SK-N-SH (cell line): ENCODE measurements at regions not wholly inside any gene's neighbourhood (a gene's known extent, or its start where the extent isn't known, plus 50 kb on each side); places are given as distances from the start of the nearest gene placed in this dataset.

Experiments
- CTCF ChIA-PET: fragments of 300-600, 350-600 bp; formaldehyde crosslinking; extraction: SDS; loops from one replicate; lab custom pipeline; 2021; lab: Yijun Ruan, JAX
- POLR2A ChIA-PET: fragments of 350-600 bp; sonication (Branson Sonifier 250); formaldehyde crosslinking; extraction: SDS; loops from one replicate; lab custom pipeline; 2020; ENCODE audit warnings: antibody characterized with exemption, inconsistent platforms; lab: Yijun Ruan, JAX
- DNase-seq: peaks from one replicate; pipeline ENCODE4 v3.0.0; 2012
- H2AFZ ChIP-seq: fragments of 200-600 bp; sonication (generic); 2 replicates; pipeline ENCODE4 v1.8.1; 2016; ENCODE audit warnings: antibody characterized with exemption, mild to moderate bottlenecking, low read depth
- H3F3A ChIP-seq: fragments of 200-600 bp; sonication (generic); replicated peaks from 2 replicates; pipeline ENCODE3; 2016; ENCODE audit warnings: antibody characterized with exemption, mild to moderate bottlenecking; ENCODE audit not compliant: insufficient read depth
- H3K27ac ChIP-seq, 2 experiments: fragments of 200-500 bp in 1 of 2; fragments of 200-600 bp in 1 of 2; sonication (Bioruptor generic) in 1 of 2; sonication (generic), shearing (Covaris generic) in 1 of 2; 2 replicates each; pipeline versions ENCODE4 v1.5.1 to v1.6.1; 2014 to 2016; ENCODE audit warnings: low read depth in 2 of 2, inconsistent platforms in 1 of 2, low read length in 1 of 2, mild to moderate bottlenecking in 1 of 2, mixed read lengths in 1 of 2
- H3K27me3 ChIP-seq: fragments of 200-600 bp; sonication (generic), shearing (Covaris generic); 2 replicates; pipeline ENCODE4 v1.6.1; 2016; ENCODE audit warnings: mixed run types; ENCODE audit not compliant: insufficient read depth
- H3K36me3 ChIP-seq, 2 experiments: fragments of 200-500 bp in 1 of 2; fragments of 200-600 bp in 1 of 2; sonication (Bioruptor generic) in 1 of 2; sonication (generic) in 1 of 2; replicated peaks in 1 of 2; 2 replicates each; pipeline versions ENCODE3 to v1.5.1; 2014 to 2016; ENCODE audit warnings: low read length in 1 of 2, mild to moderate bottlenecking in 1 of 2; ENCODE audit not compliant: insufficient read depth in 2 of 2, control insufficient read depth in 1 of 2
- H3K4me1 ChIP-seq, 2 experiments: fragments of 200-500 bp in 1 of 2; fragments of 200-600 bp in 1 of 2; sonication (Bioruptor generic) in 1 of 2; sonication (generic), shearing (Covaris generic) in 1 of 2; 2 replicates each; pipeline versions ENCODE4 v1.5.1 to v1.6.1; 2014 to 2016; ENCODE audit warnings: low read depth in 1 of 2, low read length in 1 of 2, mixed run types in 1 of 2; ENCODE audit not compliant: insufficient read depth in 2 of 2, control insufficient read depth in 1 of 2
- H3K4me2 ChIP-seq: fragments of 200-600 bp; sonication (generic), shearing (Covaris generic); 2 replicates; pipeline ENCODE4 v1.6.1; 2017; ENCODE audit warnings: mixed run types
- H3K4me3 ChIP-seq, 2 experiments: fragments of 200-500 bp in 1 of 2; fragments of 200-600 bp in 1 of 2; sonication (Bioruptor generic) in 1 of 2; sonication (generic), shearing (Covaris generic) in 1 of 2; 2 replicates each; pipeline versions ENCODE4 v1.5.1 to v1.8.1; 2014 to 2016; ENCODE audit warnings: low read depth in 2 of 2, inconsistent platforms in 1 of 2, low read length in 1 of 2, mild to moderate bottlenecking in 1 of 2, mixed read lengths in 1 of 2, moderate library complexity in 1 of 2
- H3K79me2 ChIP-seq: fragments of 200-600 bp; sonication (generic); 2 replicates; pipeline ENCODE4 v1.8.1; 2017; ENCODE audit warnings: mild to moderate bottlenecking; ENCODE audit not compliant: insufficient read depth
- H3K9ac ChIP-seq: fragments of 200-600 bp; sonication (generic); 2 replicates; pipeline ENCODE4 v1.6.1; 2017; ENCODE audit warnings: mixed run types
- H3K9me2 ChIP-seq: fragments of 200-600 bp; sonication (generic); 2 replicates; pipeline ENCODE4 v1.6.1; 2017; ENCODE audit warnings: mixed run types
- H3K9me3 ChIP-seq: fragments of 200-600 bp; sonication (generic); 2 replicates; pipeline ENCODE4 v1.6.1; 2017; ENCODE audit warnings: mixed run types, mild to moderate bottlenecking, moderate library complexity
- H4K20me1 ChIP-seq: fragments of 200-600 bp; sonication (generic); 2 replicates; pipeline ENCODE4 v1.6.1; 2017; ENCODE audit warnings: mild to moderate bottlenecking, mixed run types; ENCODE audit not compliant: insufficient read depth
- CHD2 ChIP-seq: fragments of 150-350 bp; IDR thresholded peaks from 2 replicates; pipeline ENCODE4 v1.6.1; 2018; ENCODE audit warnings: low read length; ENCODE audit not compliant: partially characterized antibody
- CTCF ChIP-seq: fragments of 200-600 bp; sonication (generic); IDR thresholded peaks from 2 replicates; pipeline ENCODE4 v1.6.1; 2017; ENCODE audit warnings: antibody characterized with exemption, mild to moderate bottlenecking, moderate library complexity
- EZH2phosphoT487 ChIP-seq: fragments of 200-600 bp; sonication (generic); IDR thresholded peaks from 2 replicates; pipeline ENCODE4 v1.6.1; 2017; ENCODE audit warnings: low read depth, mixed run types, mild to moderate bottlenecking, antibody characterized with exemption, moderate library complexity, borderline replicate concordance
- FOSL2 ChIP-seq: IDR thresholded peaks from 2 replicates; pipeline ENCODE4 v1.4.0; 2012; ENCODE audit warnings: low read depth, mild to moderate bottlenecking, moderate library complexity, borderline replicate concordance
- FOXJ3 ChIP-seq: sonication (generic); formaldehyde crosslinking; IDR thresholded peaks from 2 replicates; pipeline ENCODE4 v1.5.1; 2020; ENCODE audit warnings: mild to moderate bottlenecking, missing genetic modification reagents
- MAX ChIP-seq: IDR thresholded peaks from 2 replicates; pipeline ENCODE4 v1.4.0; 2012; ENCODE audit warnings: low read depth
- NFIC ChIP-seq: IDR thresholded peaks from 2 replicates; pipeline ENCODE4 v1.4.0; 2012; ENCODE audit warnings: borderline replicate concordance
- NRF1 ChIP-seq: IDR thresholded peaks from 2 replicates; pipeline ENCODE4 v1.6.1; 2012; ENCODE audit warnings: low read depth, mild to moderate bottlenecking, low read length
- REST ChIP-seq: IDR thresholded peaks from 2 replicates; pipeline ENCODE4 v1.6.1; 2012; ENCODE audit warnings: mild to moderate bottlenecking, low read depth, low read length, moderate library complexity
- SIN3A ChIP-seq: IDR thresholded peaks from 2 replicates; pipeline ENCODE4 v1.6.1; 2012; ENCODE audit warnings: low read depth, mild to moderate bottlenecking, low read length, moderate library complexity, borderline replicate concordance
- TAF1 ChIP-seq: IDR thresholded peaks from 2 replicates; pipeline ENCODE4 v1.6.1; 2012; ENCODE audit warnings: low read depth, mild to moderate bottlenecking, low read length, moderate library complexity, borderline replicate concordance
- TEAD4 ChIP-seq: IDR thresholded peaks from 2 replicates; pipeline ENCODE4 v1.4.0; 2012; ENCODE audit warnings: mild to moderate bottlenecking, borderline replicate concordance; ENCODE audit not compliant: insufficient read depth
- USF1 ChIP-seq: IDR thresholded peaks from 2 replicates; pipeline ENCODE4 v1.4.0; 2012; ENCODE audit warnings: low read depth, borderline replicate concordance
- WGBS: methylation state at CpG from one replicate; pipeline ENCODE4 v1.1.6; 2017; ENCODE audit warnings: low lambda C conversion rate; 5-methylcytosine and 5-hydroxymethylcytosine counted together

- H3K27me3 ChIP-seq, result no peaks in the 10 kb centered on the region
- H3K9ac ChIP-seq, result no peak overlapping the region
- no peak for DNase-seq
- H2AFZ ChIP-seq, result no peak overlapping the region
- H3K79me2 ChIP-seq, result no peaks in the 10 kb centered on the region
- H3K9me3 ChIP-seq, result no peaks in the 10 kb centered on the region
- H4K20me1 ChIP-seq, result no peaks in the 10 kb centered on the region
- no peak overlapping the region for H3K4me2 ChIP-seq
- no peaks in the 10 kb centered on the region for H3K4me1 ChIP-seq
- H3F3A ChIP-seq, result no peaks in the 10 kb centered on the region
- WGBS, result 65% methylated on average over 8 of the region's 8 CpGs
- ChIA-PET CTCF (no interaction called here), POLR2A (no interaction called here)
- TF ChIP-seq REST, result no peak
- no peak for TF ChIP-seq USF1
- TF ChIP-seq TAF1, result no peak
- H3K36me3 ChIP-seq, result no peaks in the 10 kb centered on the region
- H3K9me2 ChIP-seq, result no peaks in the 10 kb centered on the region
- no peak overlapping the region for H3K4me3 ChIP-seq
- no peak overlapping the region for H3K27ac ChIP-seq
These were observed 160.4 kb upstream of the PWP1 start for GRCh38 chr12:107525063-107525718.

- H2AFZ ChIP-seq, result no peak overlapping the region
- H3K36me3 ChIP-seq, result no peaks in the 10 kb centered on the region
- TF ChIP-seq CHD2 (no peak), FOXJ3 (CRISPR knock-in tag) (no peak), CTCF (no peak), MAX (no peak), USF1 (no peak), TEAD4 (no peak), NFIC (no peak), EZH2phosphoT487 (no peak), SIN3A (no peak), NRF1 (no peak), FOSL2 (no peak)
- ChIA-PET POLR2A (no interaction called here), CTCF (interaction anchor here (0.6 to 1.3 kb wide), 2 partner anchors 14 to 82 kb away, joined by 3 read pairs; no protein-coding TSS in a partner anchor)
- no peaks in the 10 kb centered on the region for H3K79me2 ChIP-seq
- no peak overlapping the region for H3K27ac ChIP-seq
- 83% methylated on average over 7 of the region's 8 CpGs for WGBS
- H3F3A ChIP-seq, result no peaks in the 10 kb centered on the region
- no peak overlapping the region for H3K9ac ChIP-seq
- H4K20me1 ChIP-seq, result no peaks in the 10 kb centered on the region
- no peaks in the 10 kb centered on the region for H3K27me3 ChIP-seq
- no peak overlapping the region for H3K4me2 ChIP-seq
- no peaks in the 10 kb centered on the region for H3K9me3 ChIP-seq
- no peak for DNase-seq
- no peaks in the 10 kb centered on the region for H3K9me2 ChIP-seq
- no peak overlapping the region for H3K4me3 ChIP-seq
- H3K4me1 ChIP-seq, result no peaks in the 10 kb centered on the region
These were observed 159.7 kb upstream of the PWP1 start for GRCh38 chr12:107525719-107526554.
